NT2/D1 (cell line): ENCODE measurements at regions not wholly inside any gene's neighbourhood (a gene's known extent, or its start where the extent isn't known, plus 50 kb on each side); places are given as distances from the start of the nearest gene placed in this dataset.

Source experiments
- SUZ12 ChIP-seq: IDR thresholded peaks from 2 replicates; pipeline ENCODE4 v1.6.1; 2011; ENCODE audit not compliant: insufficient read length, insufficient read depth; ENCODE audit errors: extremely low read depth
- YY1 ChIP-seq: IDR thresholded peaks from 2 replicates; pipeline ENCODE4 v1.6.1; 2011; ENCODE audit not compliant: insufficient read length, insufficient read depth
- ZNF274 ChIP-seq: IDR thresholded peaks from 2 replicates; pipeline ENCODE4 v1.6.1; 2011; ENCODE audit warnings: mild to moderate bottlenecking, low read depth, low read length

- TF ChIP-seq ZNF274, result no peak
- no peak for TF ChIP-seq YY1
- TF ChIP-seq SUZ12, result no peak
These were observed 124.3 kb upstream of the FGF3 start for GRCh38 chr11:69943506-69943905.
